ENCODE measurements at regions not wholly inside any gene's neighbourhood (a gene's known extent, or its start where the extent isn't known, plus 50 kb on each side); places are given as distances from the start of the nearest gene placed in this dataset.

DNA sequence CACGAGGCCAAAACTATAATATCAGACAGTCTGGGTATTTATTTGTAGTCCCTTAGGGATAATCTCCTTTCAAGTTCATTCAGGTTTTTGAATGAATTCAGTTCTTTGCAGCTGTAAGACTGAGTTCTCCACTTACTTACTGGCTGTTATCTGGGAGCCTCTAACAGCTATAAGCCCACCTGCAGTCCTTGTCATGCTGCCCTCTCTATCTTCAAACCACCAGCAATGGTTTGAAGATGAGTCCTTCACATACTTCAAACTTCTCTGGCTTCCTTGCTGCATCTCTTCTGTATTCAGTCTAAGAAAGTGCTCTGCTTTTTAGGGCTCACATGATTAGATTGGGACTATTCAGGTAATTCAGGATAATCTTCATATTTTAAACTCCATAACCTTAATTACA lies 154.5 kb upstream of the STT3B start:
- H3K27ac ChIP-seq: no peak overlapping the region
- intact Hi-C loops (cut with DNase I; ENCODE audit: low total_unique reads): no loop called here
- TF ChIP-seq CTCF (IDR thresholded peaks at IDR 0.05): no peak

DNA sequence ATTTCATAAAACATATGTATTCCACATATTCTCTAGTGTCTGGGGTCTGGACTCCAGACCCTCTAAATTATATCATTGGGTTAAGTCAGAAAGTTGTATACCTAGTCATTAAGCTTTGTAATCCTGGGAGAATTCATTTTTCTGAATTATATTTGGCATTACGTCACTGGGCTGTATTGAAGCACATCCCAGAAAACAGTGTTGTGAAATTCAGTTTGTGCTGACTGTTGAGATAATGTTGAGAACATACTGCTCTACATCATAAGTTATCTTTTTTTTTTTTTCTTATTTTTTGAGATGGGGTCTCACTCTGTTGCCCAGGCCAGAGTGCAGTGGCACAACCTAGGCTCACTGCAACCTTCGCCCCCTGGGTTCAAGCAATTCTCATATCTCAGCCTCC lies 153.1 kb upstream of the STT3B start:
- no peak overlapping the region for H3K27ac ChIP-seq
- H3K9me3 ChIP-seq: no peaks in the 10 kb centered on the region
- H3K27me3 ChIP-seq: no peaks in the 10 kb centered on the region
- TF ChIP-seq CTCF (IDR thresholded peaks at IDR 0.05): no peak
- intact Hi-C loops (cut with DNase I; ENCODE audit: low total_unique reads): no loop called here
- DNase-seq: no peak
- no peaks in the 10 kb centered on the region for H3K36me3 ChIP-seq
- H3K4me1 ChIP-seq: no peaks in the 10 kb centered on the region
- no peak overlapping the region for H3K4me3 ChIP-seq

More for the DNA sequence above, 154.5 kb upstream of the STT3B start:
- Histone ChIP-seq H3K4me3 (no peak overlapping the region), H3K4me1 (no peaks in the 10 kb centered on the region), H3K27me3 (no peaks in the 10 kb centered on the region), H3K36me3 (no peaks in the 10 kb centered on the region), H3K9me3 (no peaks in the 10 kb centered on the region)
- DNase-seq: no peak

DNA sequence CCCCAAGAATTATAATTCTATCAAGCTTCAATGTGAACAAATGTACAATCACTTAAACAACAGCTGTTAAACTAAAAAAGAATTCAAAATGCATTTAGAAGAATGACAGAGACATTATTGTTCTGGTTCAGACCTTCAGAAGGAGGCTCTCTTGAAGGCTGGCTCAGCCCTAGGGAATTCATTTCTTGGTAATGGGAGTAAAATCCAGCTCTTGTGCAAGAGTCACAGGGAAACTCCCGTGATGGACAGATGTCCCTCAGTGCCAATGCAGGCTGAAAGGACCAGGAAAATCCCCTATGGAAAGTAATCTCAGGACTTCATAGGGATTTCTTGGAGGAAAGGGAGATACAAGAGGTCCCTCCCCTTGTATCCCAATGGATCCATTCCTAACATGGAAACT lies 149.9 kb upstream of the STT3B start:
- no peak for TF ChIP-seq CTCF (IDR thresholded peaks at IDR 0.05)
- Histone ChIP-seq H3K4me3 (no peak overlapping the region), H3K27me3 (no peaks in the 10 kb centered on the region), H3K36me3 (no peaks in the 10 kb centered on the region), H3K4me1 (no peaks in the 10 kb centered on the region), H3K27ac (no peak overlapping the region), H3K9me3 (no peaks in the 10 kb centered on the region)
- intact Hi-C loops (cut with DNase I; ENCODE audit: low total_unique reads): no loop called here
- DNase-seq: no peak

GRCh38 chr3:31384117-31384516 lies 148.6 kb upstream of the STT3B start:
- Histone ChIP-seq H3K36me3 (no peaks in the 10 kb centered on the region), H3K27ac (no peak overlapping the region), H3K4me1 (no peaks in the 10 kb centered on the region), H3K4me3 (no peak overlapping the region), H3K9me3 (no peaks in the 10 kb centered on the region), H3K27me3 (no peaks in the 10 kb centered on the region)
- intact Hi-C loops (cut with DNase I; ENCODE audit: low total_unique reads): no loop called here
- DNase-seq: no peak
- TF ChIP-seq CTCF (IDR thresholded peaks at IDR 0.05): no peak

GRCh38 chr3:31389939-31390338 lies 142.8 kb upstream of the STT3B start:
- no peak overlapping the region for H3K27ac ChIP-seq
- no peaks in the 10 kb centered on the region for H3K36me3 ChIP-seq
- no peak overlapping the region for H3K4me3 ChIP-seq
- H3K4me1 ChIP-seq: no peaks in the 10 kb centered on the region
- no peak for DNase-seq
- H3K9me3 ChIP-seq: no peaks in the 10 kb centered on the region
- TF ChIP-seq CTCF (IDR thresholded peaks at IDR 0.05): no peak
- no peaks in the 10 kb centered on the region for H3K27me3 ChIP-seq
- intact Hi-C loops (cut with DNase I; ENCODE audit: low total_unique reads): no loop called here

GRCh38 chr3:31390466-31390865 lies 142.3 kb upstream of the STT3B start:
- intact Hi-C loops (cut with DNase I; ENCODE audit: low total_unique reads): no loop called here

More at GRCh38 chr3:31390466-31390865, 142.3 kb upstream of the STT3B start:
- Histone ChIP-seq H3K27ac (no peak overlapping the region), H3K36me3 (no peaks in the 10 kb centered on the region), H3K4me3 (no peak overlapping the region), H3K27me3 (no peaks in the 10 kb centered on the region), H3K9me3 (no peaks in the 10 kb centered on the region), H3K4me1 (no peaks in the 10 kb centered on the region)
- no peak for TF ChIP-seq CTCF (IDR thresholded peaks at IDR 0.05)
- DNase-seq: no peak
